ENCODE measurements at regions not wholly inside any gene's neighbourhood (a gene's known extent, or its start where the extent isn't known, plus 50 kb on each side); places are given as distances from the start of the nearest gene placed in this dataset.
"Not testable (repeated sequence)": the region's sequence is repeated elsewhere in the genome, so short reads cannot be mapped to it uniquely, and the experiment has no call there.

- H3K4me1 Mint-ChIP-seq = no peaks in the 10 kb centered on the region
- WGBS, 2 experiments (ENCODE audit: insufficient coverage in 1 of 2, insufficient read length in 1 of 2) = 96 to 97% methylated on average over 3 to 4 of the region's 4 CpGs
- peaks cover 3% of the 10 kb centered on the region for H3K27me3 Mint-ChIP-seq (ENCODE audit: insufficient read depth)
- no peak overlapping the region for H3K27ac Mint-ChIP-seq
- H3K9ac ChIP-seq (ENCODE audit: extremely low read depth, low read length, poor library complexity, severe bottlenecking) = no peak overlapping the region
- no peak overlapping the region for H3K27ac ChIP-seq (ENCODE audit: low read depth, low read length)
- no peak for DNase-seq
- H3K36me3 Mint-ChIP-seq (ENCODE audit: low read depth) = no peaks in the 10 kb centered on the region
- no peak overlapping the region for H3K4me3 Mint-ChIP-seq
- no peaks in the 10 kb centered on the region for H3K36me3 ChIP-seq (ENCODE audit: control insufficient read depth, insufficient read depth, low read length)
- H3K4me3 ChIP-seq (ENCODE audit: low read length) = no peak overlapping the region
- no peaks in the 10 kb centered on the region for H3K4me1 ChIP-seq (ENCODE audit: control insufficient read depth, insufficient read depth, low read length)
- no peaks in the 10 kb centered on the region for H3K9me3 Mint-ChIP-seq
- no peak for TF ChIP-seq CTCF (conservative IDR thresholded peaks at IDR 0.05)
- no peaks in the 10 kb centered on the region for H3K27me3 ChIP-seq (ENCODE audit: control insufficient read depth, insufficient read depth, low read length, poor library complexity, severe bottlenecking)
- H3K9me3 ChIP-seq (ENCODE audit: control insufficient read depth, low read length) = no peaks in the 10 kb centered on the region
Measured at GRCh38 chr6:6962086-6962485, 145.7 kb upstream of the RREB1 start.

- Histone ChIP-seq H3K27me3 (ENCODE audit: control insufficient read depth, insufficient read depth, low read length, poor library complexity, severe bottlenecking) (no peaks in the 10 kb centered on the region), H3K36me3 (ENCODE audit: control insufficient read depth, insufficient read depth, low read length) (no peaks in the 10 kb centered on the region), H3K9me3 (ENCODE audit: control insufficient read depth, low read length) (no peaks in the 10 kb centered on the region), H3K9ac (ENCODE audit: extremely low read depth, low read length, poor library complexity, severe bottlenecking) (no peak overlapping the region), H3K27ac (ENCODE audit: low read depth, low read length) (no peak overlapping the region), H3K4me1 (ENCODE audit: control insufficient read depth, insufficient read depth, low read length) (no peaks in the 10 kb centered on the region), H3K4me3 (ENCODE audit: low read length) (no peak overlapping the region)
- no peak overlapping the region for H3K27ac Mint-ChIP-seq
- no peak overlapping the region for H3K4me3 Mint-ChIP-seq
- no peak for DNase-seq
- H3K27me3 Mint-ChIP-seq (ENCODE audit: insufficient read depth) = peaks cover 3% of the 10 kb centered on the region
- no peaks in the 10 kb centered on the region for H3K4me1 Mint-ChIP-seq
- 92 to 97% methylated on average over 3 to 4 of the region's 4 CpGs for WGBS, 2 experiments (ENCODE audit: insufficient coverage in 1 of 2, insufficient read length in 1 of 2)
- H3K9me3 Mint-ChIP-seq = no peaks in the 10 kb centered on the region
- H3K36me3 Mint-ChIP-seq (ENCODE audit: low read depth) = no peaks in the 10 kb centered on the region
- TF ChIP-seq CTCF (conservative IDR thresholded peaks at IDR 0.05) = no peak
Measured at GRCh38 chr6:6962699-6963098, 145.1 kb upstream of the RREB1 start.

- not testable (repeated sequence) for H3K9ac ChIP-seq (ENCODE audit: extremely low read depth, low read length, poor library complexity, severe bottlenecking); H3K27ac Mint-ChIP-seq; H3K4me1 Mint-ChIP-seq; H3K27me3 ChIP-seq (ENCODE audit: control insufficient read depth, insufficient read depth, low read length, poor library complexity, severe bottlenecking); H3K27ac ChIP-seq (ENCODE audit: low read depth, low read length); H3K4me1 ChIP-seq (ENCODE audit: control insufficient read depth, insufficient read depth, low read length); H3K4me3 Mint-ChIP-seq; H3K9me3 ChIP-seq (ENCODE audit: control insufficient read depth, low read length); H3K36me3 Mint-ChIP-seq (ENCODE audit: low read depth); DNase-seq; H3K4me3 ChIP-seq (ENCODE audit: low read length); H3K36me3 ChIP-seq (ENCODE audit: control insufficient read depth, insufficient read depth, low read length); H3K9me3 Mint-ChIP-seq; H3K27me3 Mint-ChIP-seq (ENCODE audit: insufficient read depth)
- WGBS, 2 experiments (ENCODE audit: insufficient coverage in 1 of 2, insufficient read length in 1 of 2) = 85 to 87% methylated on average over 7 of the region's 7 CpGs
Measured at GRCh38 chr6:6963390-6963789, 144.4 kb upstream of the RREB1 start.

GRCh38 chr6:6964675-6965074 is 143.1 kb upstream of the RREB1 start:
- Histone ChIP-seq H3K27me3 (ENCODE audit: control insufficient read depth, insufficient read depth, low read length, poor library complexity, severe bottlenecking) (no peaks in the 10 kb centered on the region), H3K9me3 (ENCODE audit: control insufficient read depth, low read length) (no peaks in the 10 kb centered on the region), H3K4me3 (ENCODE audit: low read length) (no peak overlapping the region), H3K9ac (ENCODE audit: extremely low read depth, low read length, poor library complexity, severe bottlenecking) (no peak overlapping the region), H3K27ac (ENCODE audit: low read depth, low read length) (no peak overlapping the region), H3K36me3 (ENCODE audit: control insufficient read depth, insufficient read depth, low read length) (no peaks in the 10 kb centered on the region), H3K4me1 (ENCODE audit: control insufficient read depth, insufficient read depth, low read length) (no peaks in the 10 kb centered on the region)
- DNase-seq = no peak
- 85 to 100% methylated on average over 2 to 3 of the region's 3 CpGs for WGBS, 2 experiments (ENCODE audit: insufficient coverage in 1 of 2, insufficient read length in 1 of 2)
- no peaks in the 10 kb centered on the region for H3K4me1 Mint-ChIP-seq
- no peaks in the 10 kb centered on the region for H3K9me3 Mint-ChIP-seq
- no peaks in the 10 kb centered on the region for H3K36me3 Mint-ChIP-seq (ENCODE audit: low read depth)
- TF ChIP-seq CTCF (conservative IDR thresholded peaks at IDR 0.05) = no peak
- H3K27me3 Mint-ChIP-seq (ENCODE audit: insufficient read depth) = peaks cover 3% of the 10 kb centered on the region
- H3K27ac Mint-ChIP-seq = no peak overlapping the region
- H3K4me3 Mint-ChIP-seq = no peak overlapping the region
